BE2C (cell line): ENCODE measurements at regions not wholly inside any gene's neighbourhood (a gene's known extent, or its start where the extent isn't known, plus 50 kb on each side); places are given as distances from the start of the nearest gene placed in this dataset.

Source experiments
- DNase-seq: peaks from one replicate; pipeline ENCODE4 v3.0.0-alpha.2; 2020
- H3K27me3 ChIP-seq: fragments of 250-450 bp; sonication (Bioruptor Pico); 2 replicates; pipeline ENCODE4 v1.5.1; 2020; ENCODE audit warnings: mild to moderate bottlenecking
- H3K36me3 ChIP-seq: fragments of 250-450 bp; sonication (Bioruptor Pico); 2 replicates; pipeline ENCODE4 v1.5.1; 2020; ENCODE audit warnings: mild to moderate bottlenecking
- H3K4me1 ChIP-seq: fragments of 250-450 bp; sonication (Bioruptor Pico); 2 replicates; pipeline ENCODE4 v1.5.1; 2020
- H3K4me3 ChIP-seq: 2 replicates; pipeline ENCODE4 v1.5.1; 2011; ENCODE audit warnings: low read depth, low read length
- H3K9me3 ChIP-seq: fragments of 250-450 bp; sonication (Bioruptor Pico); 2 replicates; pipeline ENCODE4 v1.5.1; 2020
- TF ChIP-seq, protein P1 (sequence below): IDR thresholded peaks from 2 replicates; pipeline ENCODE4 v1.5.1; 2012; ENCODE audit warnings: mild to moderate bottlenecking, low read depth, low read length

DNA sequence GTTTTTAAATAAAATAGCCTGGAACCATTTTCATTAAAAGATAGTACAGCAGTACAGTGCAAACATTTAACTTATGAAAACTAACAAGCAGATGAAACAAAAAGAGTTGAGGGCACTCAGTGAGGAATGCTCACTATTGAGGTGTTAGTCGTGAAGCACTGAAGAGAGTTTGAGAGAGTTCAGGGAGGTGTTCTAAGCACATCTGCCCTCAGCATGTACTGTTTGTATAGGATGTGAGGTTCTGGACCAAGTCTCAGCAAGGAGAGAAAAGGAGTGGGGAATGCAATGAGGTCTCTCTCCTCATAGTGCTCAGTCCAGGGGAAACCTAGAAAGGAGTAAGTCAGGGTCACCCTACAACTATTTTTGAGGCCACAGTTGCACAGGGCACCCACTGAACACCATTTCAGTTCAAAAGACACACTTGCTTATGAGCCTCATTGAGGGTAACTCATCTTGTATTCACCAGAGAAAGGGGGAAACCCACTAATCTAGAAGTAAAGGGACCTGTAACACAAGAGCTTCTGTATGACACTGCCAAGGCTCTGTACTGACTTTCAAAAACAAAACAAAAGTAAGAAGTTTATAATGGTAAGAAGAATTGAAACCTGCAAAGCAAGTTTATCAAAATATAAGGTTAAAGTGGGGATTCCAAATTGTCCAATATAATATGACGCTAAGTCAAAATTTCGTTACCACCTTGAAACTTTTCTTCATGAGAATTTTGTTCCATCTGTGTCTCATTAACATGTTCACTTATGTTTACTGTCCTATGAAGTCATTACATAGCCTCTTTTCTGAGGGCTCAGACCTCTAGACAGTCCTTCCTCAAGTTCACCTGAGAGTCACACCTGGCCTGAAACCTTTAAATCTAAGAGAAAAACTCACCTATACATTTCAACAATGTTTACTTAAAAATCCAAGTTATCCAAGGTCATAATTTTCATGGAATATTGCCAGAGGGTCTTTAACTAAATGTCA lies 275.3 kb downstream of the ETS1 start:
- H3K27me3 ChIP-seq = no peaks in the 10 kb centered on the region
- DNase-seq = no peak
- H3K36me3 ChIP-seq = no peaks in the 10 kb centered on the region
- TF ChIP-seq, protein P1, sequence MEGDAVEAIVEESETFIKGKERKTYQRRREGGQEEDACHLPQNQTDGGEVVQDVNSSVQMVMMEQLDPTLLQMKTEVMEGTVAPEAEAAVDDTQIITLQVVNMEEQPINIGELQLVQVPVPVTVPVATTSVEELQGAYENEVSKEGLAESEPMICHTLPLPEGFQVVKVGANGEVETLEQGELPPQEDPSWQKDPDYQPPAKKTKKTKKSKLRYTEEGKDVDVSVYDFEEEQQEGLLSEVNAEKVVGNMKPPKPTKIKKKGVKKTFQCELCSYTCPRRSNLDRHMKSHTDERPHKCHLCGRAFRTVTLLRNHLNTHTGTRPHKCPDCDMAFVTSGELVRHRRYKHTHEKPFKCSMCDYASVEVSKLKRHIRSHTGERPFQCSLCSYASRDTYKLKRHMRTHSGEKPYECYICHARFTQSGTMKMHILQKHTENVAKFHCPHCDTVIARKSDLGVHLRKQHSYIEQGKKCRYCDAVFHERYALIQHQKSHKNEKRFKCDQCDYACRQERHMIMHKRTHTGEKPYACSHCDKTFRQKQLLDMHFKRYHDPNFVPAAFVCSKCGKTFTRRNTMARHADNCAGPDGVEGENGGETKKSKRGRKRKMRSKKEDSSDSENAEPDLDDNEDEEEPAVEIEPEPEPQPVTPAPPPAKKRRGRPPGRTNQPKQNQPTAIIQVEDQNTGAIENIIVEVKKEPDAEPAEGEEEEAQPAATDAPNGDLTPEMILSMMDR = no peak
- no peaks in the 10 kb centered on the region for H3K9me3 ChIP-seq
- no peak overlapping the region for H3K4me3 ChIP-seq
- peaks cover 3% of the 10 kb centered on the region; the same call in 1 of the 2 replicates for H3K4me1 ChIP-seq

DNA sequence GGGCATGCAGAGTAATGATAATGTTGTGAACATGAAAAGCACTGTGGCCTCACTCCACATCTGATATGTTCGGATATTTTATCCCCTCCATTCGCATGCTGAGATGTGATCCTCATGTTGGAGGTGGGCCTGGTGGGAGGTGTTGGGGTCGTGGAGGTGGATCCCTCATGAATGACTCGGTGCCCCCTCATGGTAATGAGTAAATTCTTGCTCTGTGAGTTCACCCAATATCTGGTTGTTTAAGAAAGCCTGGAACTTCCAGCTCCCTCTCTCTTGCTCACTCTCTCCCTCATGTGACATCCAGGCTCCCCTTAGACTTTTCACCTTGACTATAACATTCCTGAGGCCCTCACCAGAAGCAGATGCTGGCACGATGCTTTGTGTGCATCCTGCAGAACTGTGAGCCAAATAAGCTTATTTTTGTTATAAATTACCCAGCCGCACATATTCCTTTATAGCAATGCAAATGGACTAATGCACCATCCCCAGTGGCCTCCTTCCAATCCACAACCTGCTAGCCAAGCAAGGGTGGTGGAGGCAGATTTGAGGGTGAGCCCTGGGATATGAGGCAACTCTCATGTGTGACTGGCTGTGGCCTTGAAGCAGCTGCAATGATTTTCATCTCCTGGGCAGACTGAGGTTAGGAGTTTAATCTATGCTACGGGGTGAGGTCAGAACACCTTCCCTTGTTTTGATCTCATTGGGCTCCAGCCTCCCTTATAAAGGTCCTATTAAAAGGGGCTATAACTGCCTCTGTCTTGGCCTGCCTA lies 276.5 kb downstream of the ETS1 start:
- TF ChIP-seq, protein P1 = no peak
- no peaks in the 10 kb centered on the region for H3K36me3 ChIP-seq
- no peaks in the 10 kb centered on the region for H3K27me3 ChIP-seq
- no peak overlapping the region for H3K4me3 ChIP-seq
- H3K9me3 ChIP-seq = no peaks in the 10 kb centered on the region
- peaks cover 3% of the 10 kb centered on the region; the same call in 1 of the 2 replicates for H3K4me1 ChIP-seq
- no peak for DNase-seq

DNA sequence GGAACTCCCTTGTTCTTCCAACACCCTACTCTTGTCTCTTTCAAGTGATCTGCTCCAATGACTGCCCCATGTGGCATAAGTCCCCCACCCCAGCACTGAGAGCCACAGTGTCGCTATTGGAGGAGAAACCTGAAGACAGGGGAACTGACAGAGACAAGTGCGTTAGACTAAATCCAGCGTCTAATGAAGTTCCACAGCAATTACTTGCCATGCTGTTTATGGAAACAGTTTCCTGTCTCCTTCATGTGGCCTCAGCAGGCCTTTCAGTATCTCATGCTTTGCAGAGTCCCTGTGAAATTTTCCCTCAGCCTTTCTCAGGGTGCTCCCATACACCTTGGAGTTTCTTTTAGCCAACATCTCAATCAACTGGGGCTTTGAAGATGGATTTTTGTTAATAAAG lies 277.4 kb downstream of the ETS1 start:
- Histone ChIP-seq H3K27me3 (no peaks in the 10 kb centered on the region), H3K36me3 (no peaks in the 10 kb centered on the region), H3K4me1 (peaks cover 3% of the 10 kb centered on the region; the same call in 1 of the 2 replicates), H3K9me3 (no peaks in the 10 kb centered on the region), H3K4me3 (no peak overlapping the region)
- TF ChIP-seq, protein P1 = no peak
- no peak for DNase-seq

DNA sequence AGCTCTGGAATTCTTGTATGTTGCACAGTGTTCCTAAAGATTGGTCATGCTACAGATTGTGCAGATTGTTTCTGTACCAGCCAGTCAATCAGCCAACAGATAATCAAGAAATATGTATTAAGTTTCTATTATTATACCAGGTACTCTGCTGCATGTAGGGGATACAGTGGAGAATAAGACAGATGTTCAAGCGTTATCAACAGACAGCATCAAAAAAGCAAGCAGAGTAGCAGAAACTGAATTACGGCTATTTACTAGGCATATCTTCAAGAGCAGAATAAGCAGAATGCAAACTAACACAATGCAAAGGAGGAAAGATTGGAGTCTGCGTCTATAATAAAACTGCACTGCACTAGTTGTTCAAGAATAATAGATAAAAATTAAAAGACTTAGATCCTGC lies 278.6 kb downstream of the ETS1 start:
- Histone ChIP-seq H3K4me1 (peaks cover 3% of the 10 kb centered on the region; the same call in 1 of the 2 replicates), H3K9me3 (no peaks in the 10 kb centered on the region), H3K36me3 (no peaks in the 10 kb centered on the region), H3K27me3 (no peaks in the 10 kb centered on the region), H3K4me3 (no peak overlapping the region)
- DNase-seq = no peak
- TF ChIP-seq, protein P1 = no peak

DNA sequence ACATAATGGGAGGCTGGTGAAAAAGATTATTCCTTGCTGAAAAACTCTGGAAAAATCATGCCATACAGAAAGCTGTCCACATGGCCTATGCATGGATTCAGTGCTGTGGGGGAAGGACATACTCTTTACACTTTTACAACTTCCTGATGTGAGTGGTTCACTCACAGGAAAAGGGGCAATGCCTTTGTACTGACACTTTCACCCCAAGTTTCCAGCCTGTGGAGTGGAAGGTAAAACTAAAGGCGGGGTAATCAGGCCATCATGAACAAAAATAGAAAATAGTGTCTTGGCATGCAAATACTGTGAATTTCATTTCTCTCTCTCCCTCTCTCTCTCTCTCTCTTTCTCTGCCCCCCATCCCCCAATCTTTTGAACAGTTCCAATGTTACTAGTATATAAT lies 281.8 kb downstream of the ETS1 start:
- Histone ChIP-seq H3K36me3 (no peaks in the 10 kb centered on the region), H3K4me3 (no peak overlapping the region), H3K9me3 (no peaks in the 10 kb centered on the region), H3K27me3 (no peaks in the 10 kb centered on the region), H3K4me1 (peaks cover 21% of the 10 kb centered on the region)
- DNase-seq = no peak
- TF ChIP-seq, protein P1 = no peak
